ENCODE measurements at regions not wholly inside any gene's neighbourhood (a gene's known extent, or its start where the extent isn't known, plus 50 kb on each side); places are given as distances from the start of the nearest gene placed in this dataset.
"Not testable (repeated sequence)": the region's sequence is repeated elsewhere in the genome, so short reads cannot be mapped to it uniquely, and the experiment has no call there.

GRCh38 chr2:75833386-75833785, 122.7 kb upstream of the GCFC2 start:
- no peaks in the 10 kb centered on the region for H3K9me2 ChIP-seq (replicated peaks; ENCODE audit: insufficient read depth, low read length)
- no peaks in the 10 kb centered on the region for H3K79me2 ChIP-seq (ENCODE audit: low read length)
- H3K4me2 ChIP-seq (ENCODE audit: low read depth, low read length), result no peak overlapping the region
- no peak for TF ChIP-seq EZH2phosphoT487 (IDR thresholded peaks at IDR 0.05; ENCODE audit: low read length)
- TF ChIP-seq EZH2 (optimal IDR thresholded peaks at IDR 0.05; ENCODE audit: low read depth, low read length), result no peak
- no peak for TF ChIP-seq CTCF (IDR thresholded peaks at IDR 0.05; ENCODE audit: low read length)
- H3K9ac ChIP-seq (ENCODE audit: low read length), result no peak overlapping the region
- H3K27me3 ChIP-seq (replicated peaks; ENCODE audit: insufficient read depth, low read length), result no peaks in the 10 kb centered on the region
- no peaks in the 10 kb centered on the region for H3K36me3 ChIP-seq (replicated peaks; ENCODE audit: insufficient read depth, low read length)
- no peaks in the 10 kb centered on the region for H4K20me1 ChIP-seq (ENCODE audit: insufficient read depth, low read length)
- H3K27ac ChIP-seq (ENCODE audit: low read length), result no peak overlapping the region
- H3K4me3 ChIP-seq (ENCODE audit: low read length), result no peak overlapping the region
- H2AFZ ChIP-seq (ENCODE audit: low read length), result no peak overlapping the region
- no peak for DNase-seq
- no peaks in the 10 kb centered on the region for H3K9me3 ChIP-seq (replicated peaks; ENCODE audit: insufficient read depth, low read length)
- no peaks in the 10 kb centered on the region for H3F3A ChIP-seq (ENCODE audit: insufficient read depth, low read length)
- H3K4me1 ChIP-seq (ENCODE audit: low read length), result no peaks in the 10 kb centered on the region

- Histone ChIP-seq H3K4me2 (ENCODE audit: low read depth, low read length) (no peak overlapping the region), H3K9me3 (replicated peaks; ENCODE audit: insufficient read depth, low read length) (no peaks in the 10 kb centered on the region), H3K9me2 (replicated peaks; ENCODE audit: insufficient read depth, low read length) (no peaks in the 10 kb centered on the region), H3K79me2 (ENCODE audit: low read length) (no peaks in the 10 kb centered on the region), H3K4me1 (ENCODE audit: low read length) (no peaks in the 10 kb centered on the region), H2AFZ (ENCODE audit: low read length) (no peak overlapping the region), H3K9ac (ENCODE audit: low read length) (no peak overlapping the region), H3K4me3 (ENCODE audit: low read length) (no peak overlapping the region), H3F3A (ENCODE audit: insufficient read depth, low read length) (no peaks in the 10 kb centered on the region), H3K36me3 (replicated peaks; ENCODE audit: insufficient read depth, low read length) (no peaks in the 10 kb centered on the region), H3K27me3 (replicated peaks; ENCODE audit: insufficient read depth, low read length) (no peaks in the 10 kb centered on the region), H4K20me1 (ENCODE audit: insufficient read depth, low read length) (no peaks in the 10 kb centered on the region), H3K27ac (ENCODE audit: low read length) (no peak overlapping the region)
- TF ChIP-seq EZH2 (optimal IDR thresholded peaks at IDR 0.05; ENCODE audit: low read depth, low read length), result no peak
- TF ChIP-seq EZH2phosphoT487 (IDR thresholded peaks at IDR 0.05; ENCODE audit: low read length), result no peak
- no peak for TF ChIP-seq CTCF (IDR thresholded peaks at IDR 0.05; ENCODE audit: low read length)
- DNase-seq, result no peak
These were observed 118.1 kb upstream of the GCFC2 start for GRCh38 chr2:75828826-75829225.

- H2AFZ ChIP-seq (ENCODE audit: low read length); H3K27me3 ChIP-seq (replicated peaks; ENCODE audit: insufficient read depth, low read length); H3F3A ChIP-seq (ENCODE audit: insufficient read depth, low read length); H3K9me3 ChIP-seq (replicated peaks; ENCODE audit: insufficient read depth, low read length); H3K36me3 ChIP-seq (replicated peaks; ENCODE audit: insufficient read depth, low read length); H4K20me1 ChIP-seq (ENCODE audit: insufficient read depth, low read length); H3K27ac ChIP-seq (ENCODE audit: low read length); H3K9ac ChIP-seq (ENCODE audit: low read length); H3K4me1 ChIP-seq (ENCODE audit: low read length); H3K4me2 ChIP-seq (ENCODE audit: low read depth, low read length); H3K9me2 ChIP-seq (replicated peaks; ENCODE audit: insufficient read depth, low read length); H3K4me3 ChIP-seq (ENCODE audit: low read length); DNase-seq; H3K79me2 ChIP-seq (ENCODE audit: low read length): not testable (repeated sequence)
These were observed 112.8 kb upstream of the GCFC2 start for GRCh38 chr2:75823515-75823914.

- Histone ChIP-seq H3K4me1 (ENCODE audit: low read length) (no peaks in the 10 kb centered on the region), H3K4me3 (ENCODE audit: low read length) (no peak overlapping the region), H3K9me3 (replicated peaks; ENCODE audit: insufficient read depth, low read length) (no peaks in the 10 kb centered on the region), H3F3A (ENCODE audit: insufficient read depth, low read length) (no peaks in the 10 kb centered on the region), H3K27me3 (replicated peaks; ENCODE audit: insufficient read depth, low read length) (no peaks in the 10 kb centered on the region), H3K36me3 (replicated peaks; ENCODE audit: insufficient read depth, low read length) (no peaks in the 10 kb centered on the region), H2AFZ (ENCODE audit: low read length) (no peak overlapping the region), H3K9me2 (replicated peaks; ENCODE audit: insufficient read depth, low read length) (no peaks in the 10 kb centered on the region), H4K20me1 (ENCODE audit: insufficient read depth, low read length) (no peaks in the 10 kb centered on the region), H3K27ac (ENCODE audit: low read length) (no peak overlapping the region), H3K4me2 (ENCODE audit: low read depth, low read length) (no peak overlapping the region), H3K9ac (ENCODE audit: low read length) (no peak overlapping the region), H3K79me2 (ENCODE audit: low read length) (no peaks in the 10 kb centered on the region)
- DNase-seq, result no peak
- TF ChIP-seq CTCF (IDR thresholded peaks at IDR 0.05; ENCODE audit: low read length), result no peak
- no peak for TF ChIP-seq EZH2phosphoT487 (IDR thresholded peaks at IDR 0.05; ENCODE audit: low read length)
- no peak for TF ChIP-seq EZH2 (optimal IDR thresholded peaks at IDR 0.05; ENCODE audit: low read depth, low read length)
These were observed 111.6 kb upstream of the GCFC2 start for GRCh38 chr2:75822336-75822735.
